H1 (cell line): ENCODE measurements at regions not wholly inside any gene's neighbourhood (a gene's known extent, or its start where the extent isn't known, plus 50 kb on each side); places are given as distances from the start of the nearest gene placed in this dataset.

Source experiments
- CTCF ChIA-PET: fragments of 300-600 bp; sonication (Branson Sonifier 250); formaldehyde crosslinking; loops from one replicate; lab custom pipeline; 2021; ENCODE audit not compliant: partially characterized antibody; lab: Charles Lee
- POLR2A ChIA-PET: fragments of 300-600 bp; sonication (Branson Sonifier 250); formaldehyde crosslinking; loops from one replicate; lab custom pipeline; 2021; ENCODE audit warnings: inconsistent platforms; ENCODE audit not compliant: partially characterized antibody; lab: Charles Lee
- DNase-seq, 2 experiments: peaks; one replicate each; pipeline versions ENCODE4 v3.0.0 to v3.0.0-alpha.2; 2010 to 2022; ENCODE audit warnings: low spot score in 2 of 2, low read depth in 1 of 2, mixed read lengths in 1 of 2
- FAIRE-seq: peaks from 2 replicates; lab custom pipeline; 2011; peaks lifted over from hg19 to GRCh38; lab: Jason Lieb, UNC
- H2AFZ ChIP-seq: 2 replicates; pipeline ENCODE4 v1.8.1; 2012; ENCODE audit warnings: low read length, inconsistent platforms
- H2AK5ac ChIP-seq: 2 replicates; pipeline ENCODE4 v1.6.1; 2013; ENCODE audit warnings: low read depth, low read length
- H2BK120ac ChIP-seq: replicated peaks from 2 replicates; pipeline ENCODE3; 2013; ENCODE audit warnings: low read depth, low read length, inconsistent platforms
- H2BK12ac ChIP-seq: 2 replicates; pipeline ENCODE4 v1.6.1; 2013; ENCODE audit warnings: low read depth, low read length
- H2BK15ac ChIP-seq: 2 replicates; pipeline ENCODE4 v1.6.1; 2013; ENCODE audit warnings: low read length
- H2BK20ac ChIP-seq: 2 replicates; pipeline ENCODE4 v1.6.1; 2013; ENCODE audit warnings: low read length
- H2BK5ac ChIP-seq: 2 replicates; pipeline ENCODE4 v1.6.1; 2013; ENCODE audit warnings: low read depth, low read length
- H3K14ac ChIP-seq: 2 replicates; pipeline ENCODE4 v1.6.1; 2013; ENCODE audit warnings: inconsistent platforms; ENCODE audit not compliant: insufficient read length
- H3K18ac ChIP-seq: 2 replicates; pipeline ENCODE4 v1.6.1; 2013; ENCODE audit warnings: low read length; ENCODE audit errors: extremely low read depth
- H3K23ac ChIP-seq: 2 replicates; pipeline ENCODE4 v1.6.1; 2013; ENCODE audit warnings: inconsistent platforms; ENCODE audit not compliant: insufficient read length
- H3K23me2 ChIP-seq: 2 replicates; pipeline ENCODE4 v1.6.1; 2013; ENCODE audit warnings: low read depth, low read length
- H3K27ac ChIP-seq: 2 replicates; pipeline ENCODE4 v1.6.1; 2011; ENCODE audit warnings: low read depth, low read length, inconsistent platforms
- H3K27me3 ChIP-seq, 4 experiments: replicated peaks in 1 of 4; 1 replicate in 1 of 4; 2 replicates in 3 of 4; pipeline versions ENCODE4 v1.6.1 to v1.8.1; 2011 to 2013; ENCODE audit warnings: low read length in 3 of 4, mild to moderate bottlenecking in 3 of 4, inconsistent platforms in 2 of 4, mixed read lengths in 2 of 4, moderate library complexity in 1 of 4; ENCODE audit not compliant: control insufficient read depth in 3 of 4, insufficient read depth in 3 of 4; ENCODE audit errors: extremely low read depth in 1 of 4
- H3K36me3 ChIP-seq, 4 experiments: 2 replicates each; pipeline versions ENCODE4 v1.6.1 to v1.8.1; 2011 to 2013; ENCODE audit warnings: mild to moderate bottlenecking in 4 of 4, low read length in 3 of 4, moderate library complexity in 2 of 4, control low read depth in 1 of 4, inconsistent platforms in 1 of 4; ENCODE audit not compliant: insufficient read depth in 4 of 4, control insufficient read depth in 2 of 4
- H3K4ac ChIP-seq: replicated peaks from 2 replicates; pipeline ENCODE3; 2013; ENCODE audit warnings: low read length, low read depth, mixed read lengths, inconsistent platforms; ENCODE audit not compliant: insufficient read length
- H3K4me1 ChIP-seq, 4 experiments: replicated peaks in 1 of 4; 1 replicate in 1 of 4; 2 replicates in 3 of 4; pipeline versions ENCODE4 v1.6.1 to v1.8.1; 2011 to 2013; ENCODE audit warnings: low read length in 3 of 4, inconsistent platforms in 2 of 4, mixed read lengths in 1 of 4; ENCODE audit not compliant: insufficient read depth in 4 of 4, control insufficient read depth in 3 of 4
- H3K4me2 ChIP-seq, 2 experiments: 2 replicates each; pipeline versions ENCODE4 v1.6.1 to v1.8.1; 2011 to 2013; ENCODE audit warnings: low read depth in 2 of 2, low read length in 2 of 2, control low read depth in 1 of 2, inconsistent platforms in 1 of 2, mild to moderate bottlenecking in 1 of 2; ENCODE audit not compliant: insufficient read depth in 1 of 2
- H3K4me3 ChIP-seq, 4 experiments: fragments of 200-600, 300-600 bp in 1 of 4; sonication (generic), shearing (Covaris generic), sonication (Bioruptor Twin) in 1 of 4; 2 replicates each; pipeline versions ENCODE4 v1.5.1 to v1.8.1; 2011 to 2016; ENCODE audit warnings: low read length in 4 of 4, low read depth in 3 of 4, control low read depth in 2 of 4, inconsistent platforms in 2 of 4, mild to moderate bottlenecking in 2 of 4, mixed read lengths in 1 of 4, moderate library complexity in 1 of 4; ENCODE audit not compliant: insufficient read depth in 2 of 4; ENCODE audit errors: extremely low read depth in 1 of 4
- H3K56ac ChIP-seq: replicated peaks from 2 replicates; pipeline ENCODE3; 2013; ENCODE audit warnings: low read depth, mild to moderate bottlenecking, mixed read lengths, low read length, inconsistent platforms; ENCODE audit not compliant: insufficient read length
- H3K79me1 ChIP-seq: 2 replicates; pipeline ENCODE4 v1.6.1; 2013; ENCODE audit warnings: low read depth, low read length, control low read depth
- H3K79me2 ChIP-seq, 2 experiments: 2 replicates each; pipeline versions ENCODE4 v1.6.1 to v1.8.1; 2012 to 2013; ENCODE audit warnings: low read length in 2 of 2, mild to moderate bottlenecking in 2 of 2, inconsistent platforms in 1 of 2; ENCODE audit not compliant: insufficient read depth in 2 of 2, control insufficient read depth in 1 of 2
- H3K9ac ChIP-seq, 4 experiments: replicated peaks in 1 of 4; 1 replicate in 1 of 4; 2 replicates in 3 of 4; pipeline versions ENCODE4 v1.6.1 to v1.8.1; 2011 to 2013; ENCODE audit warnings: low read depth in 3 of 4, low read length in 3 of 4, control low read depth in 2 of 4, mild to moderate bottlenecking in 2 of 4, moderate library complexity in 2 of 4, inconsistent platforms in 1 of 4; ENCODE audit errors: extremely low read depth in 1 of 4
- H3K9me3 ChIP-seq, 2 experiments: 2 replicates each; pipeline versions ENCODE4 v1.6.1 to v1.8.1; 2012 to 2013; ENCODE audit warnings: mild to moderate bottlenecking in 2 of 2, moderate library complexity in 2 of 2, control low read depth in 1 of 2, inconsistent platforms in 1 of 2, low read depth in 1 of 2, low read length in 1 of 2, mixed read lengths in 1 of 2; ENCODE audit not compliant: insufficient read depth in 2 of 2
- H4K20me1 ChIP-seq, 2 experiments: replicated peaks in 1 of 2; 2 replicates each; pipeline versions ENCODE3 to v1.8.1; 2011 to 2013; ENCODE audit warnings: inconsistent platforms in 2 of 2, low read length in 2 of 2, mild to moderate bottlenecking in 1 of 2; ENCODE audit not compliant: insufficient read depth in 2 of 2, control insufficient read depth in 1 of 2
- H4K5ac ChIP-seq: 2 replicates; pipeline ENCODE4 v1.6.1; 2013; ENCODE audit warnings: low read length, low read depth, mixed read lengths, inconsistent platforms; ENCODE audit not compliant: insufficient read length
- H4K8ac ChIP-seq: 2 replicates; pipeline ENCODE4 v1.8.0; 2013; ENCODE audit warnings: mild to moderate bottlenecking, moderate library complexity, low read length, inconsistent platforms; ENCODE audit not compliant: insufficient read depth; ENCODE audit errors: extremely low read depth
- H4K91ac ChIP-seq: replicated peaks from 2 replicates; pipeline ENCODE3; 2013; ENCODE audit warnings: low read length, mixed read lengths, inconsistent platforms; ENCODE audit not compliant: insufficient read length
- ASH2L ChIP-seq: fragments of 200-600, 300-600 bp; sonication (generic); IDR thresholded peaks from one replicate; pipeline ENCODE4 v1.7.1; 2017; ENCODE audit warnings: low read length
- CEBPB ChIP-seq: IDR thresholded peaks from 2 replicates; pipeline ENCODE4 v1.6.1; 2012; ENCODE audit warnings: low read depth, low read length
- CHD2 ChIP-seq: IDR thresholded peaks from 2 replicates; pipeline ENCODE4 v1.6.1; 2012; ENCODE audit warnings: low read length, improper control_type of control experiment
- EGR1 ChIP-seq: IDR thresholded peaks from 2 replicates; pipeline ENCODE4 v1.6.1; 2011; ENCODE audit warnings: low read depth, low read length, borderline replicate concordance
- GABPA ChIP-seq: IDR thresholded peaks from 2 replicates; pipeline ENCODE4 v1.6.1; 2011; ENCODE audit warnings: mild to moderate bottlenecking, low read length, moderate library complexity, borderline replicate concordance; ENCODE audit not compliant: insufficient read depth
- GTF2F1 ChIP-seq: IDR thresholded peaks from 2 replicates; pipeline ENCODE4 v1.6.1; 2012; ENCODE audit warnings: low read depth, low read length, improper control_type of control experiment, borderline replicate concordance
- HDAC2 ChIP-seq, 2 experiments: fragments of 300-600 bp in 1 of 2; sonication (generic) in 1 of 2; IDR thresholded peaks; 2 replicates each; pipeline ENCODE4 v1.6.1; 2011 to 2012; ENCODE audit warnings: low read depth in 2 of 2, low read length in 2 of 2, mild to moderate bottlenecking in 2 of 2, moderate library complexity in 2 of 2, borderline replicate concordance in 1 of 2, inconsistent platforms in 1 of 2
- MAFK ChIP-seq: IDR thresholded peaks from 2 replicates; pipeline ENCODE4 v1.6.1; 2012; ENCODE audit warnings: low read depth, mild to moderate bottlenecking, improper control_type of control experiment, low read length
- NRF1 ChIP-seq: IDR thresholded peaks from 2 replicates; pipeline ENCODE4 v1.6.1; 2011; ENCODE audit warnings: mild to moderate bottlenecking, low read depth, low read length, improper control_type of control experiment
- POLR2A ChIP-seq, 2 experiments: IDR thresholded peaks; 1 replicate in 1 of 2; 2 replicates in 1 of 2; pipeline ENCODE4 v1.6.1; 2011; ENCODE audit warnings: low read depth in 2 of 2, low read length in 2 of 2, mild to moderate bottlenecking in 2 of 2; ENCODE audit errors: control extremely low read depth in 1 of 2
- SAP30 ChIP-seq: fragments of 300-600 bp; sonication (generic); IDR thresholded peaks from 2 replicates; pipeline ENCODE4 v1.7.1; 2012; ENCODE audit warnings: low read length, moderate library complexity, mild to moderate bottlenecking, inconsistent platforms; ENCODE audit not compliant: insufficient read depth, insufficient replicate concordance
- SIX5 ChIP-seq: IDR thresholded peaks from 2 replicates; pipeline ENCODE4 v1.6.1; 2011; ENCODE audit warnings: mild to moderate bottlenecking, low read depth, low read length
- SP1 ChIP-seq: IDR thresholded peaks from 2 replicates; pipeline ENCODE4 v1.6.1; 2011; ENCODE audit warnings: low read depth, low read length
- USF2 ChIP-seq: IDR thresholded peaks from 2 replicates; pipeline ENCODE4 v1.6.1; 2011; ENCODE audit warnings: low read length, improper control_type of control experiment
- WGBS, 2 experiments: shearing (Covaris generic) in 1 of 2; methylation state at CpG; one replicate each; pipeline versions ENCODE4 v1.1.6 to v1.1.7; 2013 to 2015; ENCODE audit warnings: low lambda C conversion rate in 2 of 2, mixed read lengths in 2 of 2, inconsistent platforms in 1 of 2, low coverage in 1 of 2, missing lambda C conversion rate in 1 of 2; ENCODE audit not compliant: insufficient replicate concordance in 2 of 2, insufficient coverage in 1 of 2, insufficient read length in 1 of 2; ENCODE audit errors: extremely low coverage in 1 of 2, missing lambda C conversion rate in 1 of 2; 5-methylcytosine and 5-hydroxymethylcytosine counted together
- TF ChIP-seq, protein P1 (sequence below): IDR thresholded peaks from 2 replicates; pipeline ENCODE4 v1.6.1; 2012; ENCODE audit warnings: inconsistent platforms

GRCh38 chr9:105103776-105104175, 140.7 kb upstream of the SLC44A1 start:
- Histone ChIP-seq H4K8ac (no peak overlapping the region), H2BK12ac (no peak overlapping the region), H3K4me2 (no peak overlapping the region), H2BK15ac (no peak overlapping the region), H3K9ac (no peak overlapping the region), H3K4ac (no peak overlapping the region), H3K36me3 (no peaks in the 10 kb centered on the region), H4K20me1 (no peaks in the 10 kb centered on the region), H4K5ac (no peak overlapping the region), H2AK5ac (no peak overlapping the region), H3K18ac (no peak overlapping the region), H2BK5ac (no peak overlapping the region), H3K4me3 (no peak overlapping the region), H4K91ac (no peak overlapping the region), H3K79me1 (no peaks in the 10 kb centered on the region), H2BK120ac (no peak overlapping the region), H3K9me3 (no peaks in the 10 kb centered on the region), H2BK20ac (no peak overlapping the region), H3K27ac (no peak overlapping the region), H3K23me2 (no peaks in the 10 kb centered on the region), H3K4me1 (no peaks in the 10 kb centered on the region), H3K23ac (no peak overlapping the region), H3K56ac (no peak overlapping the region), H2AFZ (no peak overlapping the region), H3K14ac (no peak overlapping the region), H3K79me2 (no peaks in the 10 kb centered on the region), H3K27me3 (no peaks in the 10 kb centered on the region)
- ChIA-PET POLR2A (no interaction called here), CTCF (interaction anchor here (0.7 kb wide), 1 partner anchor 15 kb away, joined by 3 read pairs; no protein-coding TSS in a partner anchor)
- TF ChIP-seq SIX5 (no peak), GTF2F1 (no peak), HDAC2 (IDR thresholded peaks at IDR 0.05; ENCODE audit: borderline replicate concordance in 1 of 2, low read depth in 2 of 2, low read length in 2 of 2) (no peak), SP1 (no peak), MAFK (no peak), EGR1 (no peak), ASH2L (no peak), CEBPB (no peak), POLR2A (IDR thresholded peaks at IDR 0.05; ENCODE audit: control extremely low read depth in 1 of 2, low read depth in 2 of 2, low read length in 2 of 2) (no peak), NRF1 (no peak), CHD2 (no peak), SAP30 (no peak), USF2 (no peak), GABPA (no peak)
- TF ChIP-seq, protein P1, sequence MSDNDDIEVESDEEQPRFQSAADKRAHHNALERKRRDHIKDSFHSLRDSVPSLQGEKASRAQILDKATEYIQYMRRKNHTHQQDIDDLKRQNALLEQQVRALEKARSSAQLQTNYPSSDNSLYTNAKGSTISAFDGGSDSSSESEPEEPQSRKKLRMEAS = no peak
- DNase-seq (no peak), FAIRE-seq (no peak)
- WGBS, 2 experiments = 82% methylated on average over 3 of the region's 3 CpGs; no CpG with 5 or more reads in 1 of the 2 experiments
